Stimulated activated effector memory CD8-positive, alpha-beta T cell treated with anti-CD3 and anti-CD28 coated beads, Interleukin-12 subunit alpha, Interleukin-12 subunit beta, amount 100 ng/mL, for 72 hours (primary cell): ENCODE measurements at regions not wholly inside any gene's neighbourhood (a gene's known extent, or its start where the extent isn't known, plus 50 kb on each side); places are given as distances from the start of the nearest gene placed in this dataset.
"Not testable (repeated sequence)": the region's sequence is repeated elsewhere in the genome, so short reads cannot be mapped to it uniquely, and the experiment has no call there.

Source experiments
- ATAC-seq: fragments of 150-1000 bp; cut with Tn5 transposase; 2 replicates; pipeline ENCODE4 v1.10.0; 2021
- DNase-seq, 2 donors: peaks; one replicate each; pipeline ENCODE4 v3.0.0; 2021 to 2022; ENCODE audit warnings: low spot score in 2 of 2
- H3K27ac Mint-ChIP-seq: one replicate; pipeline ENCODE4 v1.8.0; 2022; ENCODE audit warnings: mild to moderate bottlenecking, mixed read lengths
- H3K36me3 Mint-ChIP-seq: one replicate; pipeline ENCODE4 v1.8.0; 2022; ENCODE audit warnings: mild to moderate bottlenecking, mixed read lengths
- H3K4me1 Mint-ChIP-seq: one replicate; pipeline ENCODE4 v1.8.0; 2022; ENCODE audit warnings: mixed read lengths
- H3K4me3 Mint-ChIP-seq: one replicate; pipeline ENCODE4 v1.8.0; 2022; ENCODE audit warnings: mild to moderate bottlenecking, mixed read lengths
- H3K9me3 Mint-ChIP-seq: one replicate; pipeline ENCODE4 v1.8.0; 2022; ENCODE audit warnings: mixed read lengths

DNA sequence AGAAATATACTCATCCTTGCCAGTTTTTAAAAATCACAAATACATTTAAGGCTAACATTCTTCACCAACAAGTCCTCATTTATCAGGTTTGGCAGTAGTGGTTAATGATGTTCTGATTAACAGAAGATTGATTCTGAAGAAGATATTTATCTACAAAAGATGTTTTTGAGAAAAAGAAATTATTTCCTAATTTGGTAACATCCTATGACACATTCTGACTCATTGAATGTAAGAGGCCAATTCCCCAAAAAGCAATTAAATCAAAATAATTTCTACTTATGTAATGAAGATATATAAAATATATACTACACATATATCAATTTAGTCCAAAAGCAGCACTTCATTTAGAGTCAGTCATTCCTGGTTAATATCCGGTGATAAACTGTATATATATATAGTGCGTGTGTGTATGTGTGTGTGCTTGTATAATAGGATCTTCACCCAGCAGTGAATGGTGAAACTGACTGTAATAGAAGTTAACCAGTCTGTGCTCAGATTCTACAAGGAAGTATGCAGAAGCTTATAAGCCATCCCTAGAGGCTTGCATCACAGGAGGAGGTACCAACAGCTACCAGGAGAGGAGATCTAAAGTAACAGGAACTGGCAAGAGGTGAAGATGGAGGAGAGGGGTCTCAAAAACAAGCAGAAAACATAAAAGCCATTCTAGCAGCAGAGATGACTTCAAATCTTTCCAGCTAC, 82.9 kb upstream of the MARCKS start:
- Mint-ChIP-seq H3K27ac (no peak overlapping the region), H3K9me3 (no peaks in the 10 kb centered on the region), H3K4me1 (no peaks in the 10 kb centered on the region), H3K4me3 (no peak overlapping the region), H3K36me3 (no peaks in the 10 kb centered on the region)
- DNase-seq, result no peak
- ATAC-seq, result no peak

DNA sequence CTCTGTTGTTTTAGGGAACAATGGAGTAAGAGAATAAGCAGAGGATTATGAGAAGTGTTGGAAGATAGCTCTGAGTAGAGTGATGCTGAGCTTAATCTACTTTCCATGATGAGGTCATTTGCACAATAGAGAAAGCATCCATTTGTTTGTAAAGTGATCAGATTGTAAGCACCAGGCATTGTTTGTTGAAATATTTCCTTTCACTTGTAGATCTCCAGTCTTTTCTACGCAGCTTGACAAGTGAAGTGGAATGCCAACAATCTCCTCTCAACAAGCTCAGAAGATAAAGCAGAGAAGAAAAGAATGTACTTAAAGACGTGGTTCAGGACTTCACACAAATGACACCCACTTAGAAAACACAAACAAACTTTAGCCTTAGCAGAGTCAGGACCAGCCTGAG, 80.1 kb upstream of the MARCKS start:
- no peak overlapping the region for H3K27ac Mint-ChIP-seq
- no peak overlapping the region for H3K4me3 Mint-ChIP-seq
- ATAC-seq (no peak), DNase-seq (no peak)
- no peaks in the 10 kb centered on the region for H3K36me3 Mint-ChIP-seq
- no peaks in the 10 kb centered on the region for H3K4me1 Mint-ChIP-seq
- no peaks in the 10 kb centered on the region for H3K9me3 Mint-ChIP-seq

DNA sequence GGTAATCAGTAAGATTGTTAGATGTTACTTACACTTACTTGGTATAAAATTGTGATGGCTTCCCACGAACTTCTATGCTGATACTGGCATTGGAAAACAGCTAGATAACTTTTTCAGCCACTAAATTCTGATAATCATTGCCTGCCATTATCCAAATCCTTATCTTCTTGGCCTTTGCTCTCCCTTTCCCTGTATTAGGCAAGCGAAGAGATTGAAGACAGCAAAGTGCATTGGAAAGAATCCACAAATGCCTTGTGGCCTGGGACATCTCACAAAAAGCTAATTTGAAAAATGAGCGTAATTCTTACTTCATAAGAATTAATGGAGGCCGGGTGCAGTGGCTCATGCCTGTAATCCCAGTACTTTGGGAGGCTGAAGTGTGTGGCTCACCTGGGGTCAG, 79.5 kb upstream of the MARCKS start:
- no peak overlapping the region for H3K4me3 Mint-ChIP-seq
- ATAC-seq (no peak), DNase-seq (no peak)
- no peaks in the 10 kb centered on the region for H3K9me3 Mint-ChIP-seq
- no peaks in the 10 kb centered on the region for H3K36me3 Mint-ChIP-seq
- H3K27ac Mint-ChIP-seq, result no peak overlapping the region
- H3K4me1 Mint-ChIP-seq, result no peaks in the 10 kb centered on the region

DNA sequence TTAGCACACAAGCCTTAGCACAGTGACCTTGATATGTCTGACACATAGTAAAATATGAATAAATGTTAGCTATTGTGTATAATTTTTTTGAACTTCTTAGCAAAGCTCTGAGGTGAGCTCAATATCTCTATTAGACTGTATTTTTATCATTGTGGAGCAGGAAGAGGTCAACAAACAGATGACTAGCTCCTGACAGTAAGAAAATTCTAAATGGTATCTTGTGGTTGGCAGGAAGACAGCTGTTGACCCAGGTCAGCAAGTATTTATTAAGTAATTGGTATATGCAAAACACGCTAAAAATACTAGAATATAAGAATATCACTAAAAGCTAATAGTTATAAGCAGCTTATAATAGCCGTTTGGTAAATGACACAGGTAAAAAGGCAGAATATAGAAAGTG, 77.5 kb upstream of the MARCKS start:
- H3K4me1 Mint-ChIP-seq, result no peaks in the 10 kb centered on the region
- ATAC-seq, result no peak
- DNase-seq, result no peak
- H3K36me3 Mint-ChIP-seq, result no peaks in the 10 kb centered on the region
- H3K27ac Mint-ChIP-seq, result no peak overlapping the region
- H3K9me3 Mint-ChIP-seq, result no peaks in the 10 kb centered on the region
- H3K4me3 Mint-ChIP-seq, result no peak overlapping the region

DNA sequence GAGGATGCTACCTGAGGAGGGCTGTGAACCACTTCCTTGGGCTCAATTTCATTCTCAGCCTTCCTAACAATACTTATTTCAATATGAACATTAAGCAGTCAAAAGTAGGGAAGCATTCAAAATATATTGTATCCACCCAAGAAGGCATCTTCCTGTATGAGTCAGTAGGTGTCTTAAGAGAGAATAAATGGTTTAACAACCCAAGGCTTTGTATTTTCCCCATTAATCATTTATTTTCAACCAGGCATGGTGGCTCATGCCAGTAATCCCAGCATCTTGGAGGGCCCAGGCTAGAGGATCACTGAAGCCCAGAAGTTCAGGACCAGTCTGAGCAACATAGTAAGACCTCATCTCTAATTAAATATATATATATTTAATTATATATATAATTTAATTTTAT, 74.5 kb upstream of the MARCKS start:
- H3K36me3 Mint-ChIP-seq, result no peaks in the 10 kb centered on the region
- no peak overlapping the region for H3K27ac Mint-ChIP-seq
- DNase-seq (no peak), ATAC-seq (no peak)
- no peak overlapping the region for H3K4me3 Mint-ChIP-seq
- no peaks in the 10 kb centered on the region for H3K4me1 Mint-ChIP-seq
- no peaks in the 10 kb centered on the region for H3K9me3 Mint-ChIP-seq

DNA sequence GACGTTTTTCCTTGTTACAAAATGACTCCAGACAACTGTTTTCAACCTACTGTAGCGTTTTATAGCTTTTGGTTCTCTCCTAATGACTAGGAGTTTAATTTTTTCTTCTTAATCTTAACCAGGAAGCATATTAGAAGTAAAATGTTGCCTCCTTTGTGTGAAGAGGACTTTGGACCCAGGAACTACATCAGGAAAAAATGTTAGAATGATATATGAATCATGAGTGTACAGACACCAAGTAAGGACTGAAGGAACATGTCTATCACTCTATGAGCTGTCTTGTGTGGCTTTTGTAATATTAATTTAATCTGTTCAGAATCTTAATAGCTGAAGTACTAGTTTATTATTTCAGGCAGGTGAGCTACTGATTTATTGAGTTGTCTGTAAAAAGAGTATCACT, 71.0 kb upstream of the MARCKS start:
- Mint-ChIP-seq H3K27ac (no peak overlapping the region), H3K36me3 (no peaks in the 10 kb centered on the region), H3K9me3 (no peaks in the 10 kb centered on the region), H3K4me1 (no peaks in the 10 kb centered on the region), H3K4me3 (no peak overlapping the region)
- ATAC-seq (no peak), DNase-seq (no peak)

DNA sequence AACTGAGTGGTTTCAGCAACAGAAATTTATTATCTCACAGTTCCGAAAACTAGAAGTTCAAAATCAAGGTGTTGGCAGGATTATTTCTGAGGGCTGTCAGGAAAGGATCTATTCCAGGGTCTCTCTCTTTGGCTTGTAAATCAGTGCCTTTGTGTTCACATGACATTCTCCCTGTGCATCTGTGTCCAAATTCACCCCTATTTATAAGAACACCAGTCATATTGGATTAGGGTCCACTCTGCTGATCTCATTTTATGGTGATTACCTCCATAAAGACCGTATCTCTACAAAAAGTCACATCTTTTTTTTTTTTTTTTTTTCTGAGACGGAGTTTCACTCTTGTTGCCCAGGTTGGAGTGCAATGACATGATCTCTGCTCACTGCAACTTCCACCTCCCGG, 68.6 kb upstream of the MARCKS start:
- H3K36me3 Mint-ChIP-seq, result no peaks in the 10 kb centered on the region
- no peak for ATAC-seq
- H3K4me1 Mint-ChIP-seq, result no peaks in the 10 kb centered on the region

DNA sequence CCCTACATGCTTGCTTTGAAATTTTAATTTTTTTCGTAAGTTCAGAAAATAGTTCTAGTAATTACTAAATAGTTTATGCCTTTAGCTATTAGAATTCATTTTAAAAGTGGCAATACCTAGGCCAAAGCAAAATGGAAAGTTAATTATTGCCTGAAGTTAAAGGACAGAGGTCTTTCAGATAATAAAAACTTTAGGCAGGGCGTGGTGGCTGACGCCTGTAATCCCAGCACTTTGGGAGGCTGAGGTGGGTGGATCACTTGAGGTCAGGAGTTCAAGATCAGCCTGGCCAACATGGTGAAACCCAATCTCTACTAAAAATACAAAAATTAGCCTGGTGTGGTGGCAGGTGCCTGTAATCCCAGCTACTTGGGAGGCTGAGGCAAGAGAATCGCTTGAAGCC, 65.9 kb upstream of the MARCKS start:
- H3K27ac Mint-ChIP-seq, DNase-seq, H3K36me3 Mint-ChIP-seq, ATAC-seq, H3K9me3 Mint-ChIP-seq, H3K4me1 Mint-ChIP-seq, H3K4me3 Mint-ChIP-seq: not testable (repeated sequence)

More for the DNA sequence above, 68.6 kb upstream of the MARCKS start:
- H3K27ac Mint-ChIP-seq, result no peak overlapping the region
- no peak for DNase-seq
- H3K4me3 Mint-ChIP-seq, result no peak overlapping the region
- H3K9me3 Mint-ChIP-seq, result no peaks in the 10 kb centered on the region

DNA sequence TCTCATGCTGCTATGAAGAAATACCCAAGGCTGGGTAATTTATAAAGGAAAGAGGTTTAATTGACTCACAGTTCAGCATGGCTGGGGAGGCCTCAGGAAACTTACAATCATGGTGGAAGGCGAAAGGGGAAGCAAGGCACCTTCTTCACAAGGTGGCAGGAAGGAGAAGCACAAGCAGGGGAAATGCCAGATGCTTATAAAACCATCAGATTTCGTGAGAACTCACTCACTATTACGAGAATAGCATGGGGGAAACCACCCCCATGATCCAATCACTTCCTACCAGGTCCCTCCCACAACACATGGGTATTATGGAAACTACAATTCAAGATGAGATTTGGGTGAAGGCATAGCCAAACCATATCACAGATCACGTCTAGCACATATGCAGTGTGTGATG, 61.8 kb upstream of the MARCKS start:
- not testable (repeated sequence) for DNase-seq, H3K4me3 Mint-ChIP-seq, H3K4me1 Mint-ChIP-seq, H3K27ac Mint-ChIP-seq, H3K9me3 Mint-ChIP-seq, ATAC-seq, H3K36me3 Mint-ChIP-seq

DNA sequence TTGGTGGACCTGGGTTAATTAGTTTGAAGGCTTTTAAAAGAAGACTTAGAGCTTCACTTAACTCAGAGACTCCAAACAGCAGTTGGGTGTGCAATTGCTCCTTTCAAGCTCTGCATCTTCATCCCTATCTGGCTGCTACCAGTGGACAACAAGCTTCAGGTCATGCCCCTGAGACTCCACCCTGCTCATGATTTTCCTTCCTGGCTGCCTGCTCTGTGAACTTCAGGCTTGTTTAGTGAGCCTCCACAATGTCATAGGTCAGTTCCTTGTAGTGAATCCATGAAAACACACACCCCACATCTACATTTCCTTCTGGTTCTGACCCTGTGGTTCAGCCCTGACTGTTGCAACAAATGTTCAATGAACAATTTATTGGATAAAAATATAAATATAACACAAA, 61.1 kb upstream of the MARCKS start:
- Mint-ChIP-seq H3K36me3 (no peaks in the 10 kb centered on the region), H3K4me1 (no peaks in the 10 kb centered on the region), H3K9me3 (no peaks in the 10 kb centered on the region), H3K27ac (no peak overlapping the region), H3K4me3 (no peak overlapping the region)
- ATAC-seq, result no peak
- no peak for DNase-seq

DNA sequence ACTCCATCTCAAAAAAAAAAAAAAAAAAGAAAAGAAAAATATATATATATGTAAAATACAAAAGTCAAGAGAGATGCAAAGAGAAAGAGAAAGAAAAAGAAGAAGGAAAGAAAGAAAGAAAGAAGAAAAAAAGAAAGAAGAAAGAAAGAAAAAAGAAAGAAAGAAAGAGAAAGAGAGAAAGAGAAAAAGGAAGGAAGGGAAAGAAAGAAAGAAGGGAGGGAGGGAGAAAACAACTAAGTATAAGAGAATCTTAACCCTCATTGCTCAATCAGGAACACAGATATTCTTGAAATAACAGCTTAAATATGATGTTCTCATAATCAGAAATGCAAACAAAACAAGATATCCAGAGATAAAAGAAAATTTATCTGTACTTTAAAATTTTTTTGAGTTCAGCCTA, 54.4 kb upstream of the MARCKS start:
- Mint-ChIP-seq H3K4me1 (no peaks in the 10 kb centered on the region), H3K27ac (no peak overlapping the region), H3K36me3 (no peaks in the 10 kb centered on the region), H3K4me3 (no peak overlapping the region), H3K9me3 (no peaks in the 10 kb centered on the region)
- no peak for ATAC-seq
- no peak for DNase-seq

DNA sequence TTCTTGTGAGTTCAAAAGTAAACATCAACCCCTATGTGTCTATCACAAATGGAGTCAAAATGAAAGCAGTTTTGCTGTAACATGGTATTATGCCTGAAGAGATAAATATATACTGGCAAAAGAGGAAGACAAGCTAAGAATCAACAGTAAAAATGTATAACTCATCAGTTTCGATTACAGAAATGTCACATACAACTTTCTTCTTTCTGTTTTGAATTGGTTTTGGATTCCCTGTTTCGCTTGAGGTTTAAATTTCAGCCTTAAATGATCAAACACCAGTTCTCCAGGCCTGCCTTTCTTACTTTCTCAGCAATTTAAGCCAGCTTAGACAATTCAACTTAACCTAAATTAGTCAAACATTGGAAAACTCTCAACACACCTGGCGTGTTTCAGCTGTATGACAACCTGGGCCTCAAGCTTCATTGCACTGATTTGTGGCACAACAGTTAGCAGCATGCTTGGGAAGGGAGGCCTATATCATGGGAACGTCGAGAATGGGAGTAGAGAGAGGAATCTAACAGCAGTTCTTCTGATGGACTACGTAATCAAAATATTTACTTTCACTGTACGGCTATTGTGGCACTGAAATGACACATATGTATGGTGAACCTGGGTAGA, 51.9 kb upstream of the MARCKS start:
- Mint-ChIP-seq H3K9me3 (no peaks in the 10 kb centered on the region), H3K4me1 (no peaks in the 10 kb centered on the region), H3K4me3 (no peak overlapping the region), H3K27ac (no peak overlapping the region), H3K36me3 (no peaks in the 10 kb centered on the region)
- no peak for DNase-seq
- ATAC-seq, result peak; percentile 72

DNA sequence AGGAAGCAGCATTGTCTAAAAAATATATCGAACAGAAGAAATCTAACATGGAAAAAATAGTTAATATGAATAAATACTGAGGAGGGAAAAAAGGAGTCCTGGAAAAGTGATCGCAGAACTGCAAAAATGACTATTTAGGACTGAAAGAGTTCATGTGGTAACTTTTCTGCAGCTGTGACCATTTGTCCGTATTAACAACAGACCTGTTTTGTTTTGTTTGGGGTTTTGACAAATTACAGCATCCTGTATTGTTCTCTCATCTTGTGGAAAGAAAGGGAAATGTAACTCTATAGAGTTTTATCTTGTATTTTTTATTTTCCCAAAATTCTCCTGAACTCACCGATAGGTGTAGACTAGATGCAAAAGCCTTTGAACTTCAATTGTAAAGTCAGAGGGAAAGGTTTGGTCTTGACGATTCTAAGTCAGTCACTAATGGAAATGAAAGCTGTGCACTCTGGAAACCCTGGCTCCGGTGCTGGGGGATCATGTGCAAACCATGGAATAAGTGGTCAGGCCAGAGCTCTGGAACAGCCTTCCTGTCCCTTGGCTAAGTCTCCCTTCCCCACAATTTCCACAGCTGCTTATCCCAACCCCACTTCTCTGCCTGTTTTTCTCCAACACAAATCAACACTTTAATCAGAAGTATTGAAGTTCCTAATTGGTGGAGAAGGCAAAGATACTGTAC, 51.2 kb upstream of the MARCKS start:
- Mint-ChIP-seq H3K27ac (no peak overlapping the region), H3K36me3 (no peaks in the 10 kb centered on the region), H3K4me1 (no peaks in the 10 kb centered on the region), H3K4me3 (no peak overlapping the region), H3K9me3 (no peaks in the 10 kb centered on the region)
- ATAC-seq (no peak), DNase-seq (no peak)
